ENCODE measurements at regions not wholly inside any gene's neighbourhood (a gene's known extent, or its start where the extent isn't known, plus 50 kb on each side); places are given as distances from the start of the nearest gene placed in this dataset.

DNA sequence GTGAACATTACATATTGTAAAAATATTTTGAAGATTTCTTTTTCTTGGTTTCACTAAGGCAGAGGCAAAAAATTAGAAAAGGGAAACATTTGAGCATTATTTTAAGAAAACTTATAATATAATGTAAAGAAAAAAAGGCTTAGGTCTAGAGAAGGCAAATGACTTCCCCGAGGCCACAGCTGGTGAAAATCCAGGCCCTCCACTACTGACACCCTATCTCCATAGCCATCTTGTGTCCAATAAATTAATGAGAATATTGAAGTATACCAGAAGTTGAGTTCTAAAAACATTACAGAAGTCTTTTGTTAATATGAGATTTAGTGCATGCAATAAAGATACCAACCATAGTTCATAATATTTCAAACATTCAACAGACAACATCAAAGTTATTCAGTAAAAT lies 459.9 kb upstream of the RORB start:
- BruUV-seq (replicated peaks): no TSS peak
- ChIA-PET POLR2A (ENCODE audit: unreplicated experiment) (no interaction called here), CTCF (no interaction called here)
- H4K20me1 ChIP-seq (ENCODE audit: insufficient read depth): no peaks in the 10 kb centered on the region
- no peaks in the 10 kb centered on the region for H3K27me3 ChIP-seq (ENCODE audit: insufficient read depth, low read depth)
- H2AFZ ChIP-seq: no peak overlapping the region
- no peaks in the 10 kb centered on the region for H3K36me3 ChIP-seq (ENCODE audit: low read depth)
- no peak overlapping the region for H3K4me3 ChIP-seq
- H3K4me2 ChIP-seq: no peak overlapping the region
- no peaks in the 10 kb centered on the region for H3K9me2 ChIP-seq (ENCODE audit: insufficient read depth)
- no peak overlapping the region for H3K27ac ChIP-seq
- H3K4me1 ChIP-seq (replicated peaks; ENCODE audit: insufficient read depth): no peaks in the 10 kb centered on the region
- TF ChIP-seq, protein P1, sequence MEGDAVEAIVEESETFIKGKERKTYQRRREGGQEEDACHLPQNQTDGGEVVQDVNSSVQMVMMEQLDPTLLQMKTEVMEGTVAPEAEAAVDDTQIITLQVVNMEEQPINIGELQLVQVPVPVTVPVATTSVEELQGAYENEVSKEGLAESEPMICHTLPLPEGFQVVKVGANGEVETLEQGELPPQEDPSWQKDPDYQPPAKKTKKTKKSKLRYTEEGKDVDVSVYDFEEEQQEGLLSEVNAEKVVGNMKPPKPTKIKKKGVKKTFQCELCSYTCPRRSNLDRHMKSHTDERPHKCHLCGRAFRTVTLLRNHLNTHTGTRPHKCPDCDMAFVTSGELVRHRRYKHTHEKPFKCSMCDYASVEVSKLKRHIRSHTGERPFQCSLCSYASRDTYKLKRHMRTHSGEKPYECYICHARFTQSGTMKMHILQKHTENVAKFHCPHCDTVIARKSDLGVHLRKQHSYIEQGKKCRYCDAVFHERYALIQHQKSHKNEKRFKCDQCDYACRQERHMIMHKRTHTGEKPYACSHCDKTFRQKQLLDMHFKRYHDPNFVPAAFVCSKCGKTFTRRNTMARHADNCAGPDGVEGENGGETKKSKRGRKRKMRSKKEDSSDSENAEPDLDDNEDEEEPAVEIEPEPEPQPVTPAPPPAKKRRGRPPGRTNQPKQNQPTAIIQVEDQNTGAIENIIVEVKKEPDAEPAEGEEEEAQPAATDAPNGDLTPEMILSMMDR (conservative IDR thresholded peaks at IDR 0.05): no peak
- no peak for TF ChIP-seq EZH2 (IDR thresholded peaks at IDR 0.05; ENCODE audit: low read depth)
- H3F3A ChIP-seq (ENCODE audit: insufficient read depth, low read depth): no peaks in the 10 kb centered on the region
- no peaks in the 10 kb centered on the region for H3K79me2 ChIP-seq (ENCODE audit: low read depth)
- no peaks in the 10 kb centered on the region; the same call in 1 of the 2 replicates for H3K9me3 ChIP-seq (ENCODE audit: insufficient read depth, low read depth)
- DNase-seq: no peak
- intact Hi-C loops (cut with micrococcal nuclease; ENCODE audit: unreplicated experiment): no loop called here

DNA sequence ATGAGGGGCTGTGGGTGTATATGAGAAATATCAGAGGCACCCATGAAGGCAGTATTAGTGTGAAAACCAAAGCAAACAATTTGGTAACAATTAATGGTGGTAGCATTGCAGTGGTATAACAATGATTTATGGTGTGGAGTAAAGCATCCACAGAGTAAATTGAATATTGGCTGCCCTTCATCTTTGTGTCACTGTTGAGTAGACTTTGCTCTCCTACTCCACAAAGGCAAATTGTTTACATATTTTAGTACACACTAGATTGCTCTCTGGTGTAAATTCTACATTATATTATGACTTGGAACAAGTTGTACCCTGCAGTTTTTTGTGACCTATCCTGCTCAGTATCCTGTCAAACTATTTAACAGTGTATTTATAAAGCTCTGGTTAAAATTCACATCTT lies 455.5 kb upstream of the RORB start:
- Histone ChIP-seq H3K9me2 (ENCODE audit: insufficient read depth) (no peaks in the 10 kb centered on the region), H3K9me3 (ENCODE audit: insufficient read depth, low read depth) (no peaks in the 10 kb centered on the region; the same call in 1 of the 2 replicates), H4K20me1 (ENCODE audit: insufficient read depth) (no peaks in the 10 kb centered on the region), H3K79me2 (ENCODE audit: low read depth) (no peaks in the 10 kb centered on the region), H3K27me3 (ENCODE audit: insufficient read depth, low read depth) (no peaks in the 10 kb centered on the region), H3K4me2 (no peak overlapping the region), H3K4me3 (no peak overlapping the region), H3K27ac (no peak overlapping the region), H3K4me1 (replicated peaks; ENCODE audit: insufficient read depth) (no peaks in the 10 kb centered on the region), H2AFZ (no peak overlapping the region), H3F3A (ENCODE audit: insufficient read depth, low read depth) (no peaks in the 10 kb centered on the region), H3K36me3 (ENCODE audit: low read depth) (no peaks in the 10 kb centered on the region)
- DNase-seq: no peak
- intact Hi-C loops (cut with micrococcal nuclease; ENCODE audit: unreplicated experiment): no loop called here
- ChIA-PET CTCF (no interaction called here), POLR2A (ENCODE audit: unreplicated experiment) (no interaction called here)
- TF ChIP-seq, protein P1 (conservative IDR thresholded peaks at IDR 0.05): no peak
- no peak for TF ChIP-seq EZH2 (IDR thresholded peaks at IDR 0.05; ENCODE audit: low read depth)
- no TSS peak for BruUV-seq (replicated peaks)

DNA sequence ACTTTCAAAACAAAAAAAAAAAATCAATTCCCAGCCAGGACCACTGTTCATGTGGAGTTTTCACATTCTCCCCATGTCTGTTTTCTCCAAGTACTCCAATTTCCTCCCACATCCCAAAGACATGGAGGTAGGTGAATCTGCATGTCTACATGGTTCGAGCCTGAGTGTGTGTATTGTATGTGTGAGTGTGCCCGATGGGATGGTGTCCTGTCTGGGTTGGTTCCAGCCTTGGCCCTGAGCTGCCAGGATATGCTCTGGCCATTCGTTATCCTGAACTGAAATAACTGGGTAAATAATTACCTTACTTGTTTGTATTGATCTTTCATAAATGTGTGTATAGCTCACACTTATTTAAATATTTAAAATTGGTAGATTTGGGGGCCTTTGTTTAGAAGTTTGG lies 452.3 kb upstream of the RORB start:
- Histone ChIP-seq H3K4me3 (no peak overlapping the region), H3K4me2 (no peak overlapping the region), H3K79me2 (ENCODE audit: low read depth) (no peaks in the 10 kb centered on the region), H3K27ac (no peak overlapping the region), H3K27me3 (ENCODE audit: insufficient read depth, low read depth) (no peaks in the 10 kb centered on the region), H3K4me1 (replicated peaks; ENCODE audit: insufficient read depth) (no peaks in the 10 kb centered on the region), H4K20me1 (ENCODE audit: insufficient read depth) (no peaks in the 10 kb centered on the region), H3K36me3 (ENCODE audit: low read depth) (no peaks in the 10 kb centered on the region), H2AFZ (no peak overlapping the region), H3F3A (ENCODE audit: insufficient read depth, low read depth) (no peaks in the 10 kb centered on the region), H3K9me3 (ENCODE audit: insufficient read depth, low read depth) (no peaks in the 10 kb centered on the region), H3K9me2 (ENCODE audit: insufficient read depth) (no peaks in the 10 kb centered on the region)
- TF ChIP-seq, protein P1 (conservative IDR thresholded peaks at IDR 0.05): no peak
- TF ChIP-seq EZH2 (IDR thresholded peaks at IDR 0.05; ENCODE audit: low read depth): no peak
- no TSS peak for BruUV-seq (replicated peaks)
- ChIA-PET POLR2A (ENCODE audit: unreplicated experiment) (interaction anchor here (0.6 kb wide), 1 partner anchor 615 kb away, joined by 3 read pairs; no protein-coding TSS in a partner anchor), CTCF (no interaction called here)
- intact Hi-C loops (cut with micrococcal nuclease; ENCODE audit: unreplicated experiment): no loop called here
- no peak for DNase-seq

Measured in PC-9 (cell line).